ENCODE measurements at regions not wholly inside any gene's neighbourhood (a gene's known extent, or its start where the extent isn't known, plus 50 kb on each side); places are given as distances from the start of the nearest gene placed in this dataset.

- 41 to 55% (median 52%) methylated on average over 5 of the region's 5 CpGs for WGBS, 4 donors
- Histone ChIP-seq H3K27ac (no peak overlapping the region), H3K4me3 (no peak overlapping the region), H3K4me1 (no peaks in the 10 kb centered on the region), H3K9me3 (no peaks in the 10 kb centered on the region), H3K27me3 (no peaks in the 10 kb centered on the region), H3K36me3 (no peaks in the 10 kb centered on the region)
- TF ChIP-seq POLR2A (IDR thresholded peaks at IDR 0.05) (no peak), CTCF (IDR thresholded peaks at IDR 0.05) (no peak)
- DNase-seq (no peak), ATAC-seq (no peak)
- intact Hi-C loops (cut with DNase I), result no loop called here
These were observed 650.9 kb upstream of the TENM3 start for GRCh38 chr4:181592221-181592745.

GRCh38 chr4:181593703-181594102, 649.5 kb upstream of the TENM3 start:
- ATAC-seq, result no peak
- no peak overlapping the region for H3K27ac ChIP-seq
- no peaks in the 10 kb centered on the region for H3K27me3 ChIP-seq
- DNase-seq, result no peak
- H3K4me3 ChIP-seq, result no peak overlapping the region
- intact Hi-C loops (cut with DNase I), result no loop called here
- H3K9me3 ChIP-seq, result no peaks in the 10 kb centered on the region
- WGBS, 4 donors, result 47 to 59% (median 57%) methylated on average over 2 of the region's 2 CpGs
- H3K4me1 ChIP-seq, result no peaks in the 10 kb centered on the region
- no peaks in the 10 kb centered on the region for H3K36me3 ChIP-seq
- TF ChIP-seq CTCF (IDR thresholded peaks at IDR 0.05) (no peak), POLR2A (IDR thresholded peaks at IDR 0.05) (no peak)

GRCh38 chr4:181594188-181594587, 649.0 kb upstream of the TENM3 start:
- Histone ChIP-seq H3K9me3 (no peaks in the 10 kb centered on the region), H3K36me3 (no peaks in the 10 kb centered on the region), H3K27me3 (no peaks in the 10 kb centered on the region), H3K4me1 (no peaks in the 10 kb centered on the region), H3K4me3 (no peak overlapping the region), H3K27ac (no peak overlapping the region)
- no peak for DNase-seq
- ATAC-seq, result no peak
- TF ChIP-seq CTCF (IDR thresholded peaks at IDR 0.05) (no peak), POLR2A (IDR thresholded peaks at IDR 0.05) (no peak)
- intact Hi-C loops (cut with DNase I), result no loop called here

GRCh38 chr4:181595716-181596115, 647.5 kb upstream of the TENM3 start:
- WGBS, 4 donors, result 49 to 55% (median 51%) methylated on average over 5 of the region's 5 CpGs
- Histone ChIP-seq H3K9me3 (no peaks in the 10 kb centered on the region), H3K27ac (no peak overlapping the region), H3K4me1 (no peaks in the 10 kb centered on the region), H3K4me3 (no peak overlapping the region), H3K36me3 (no peaks in the 10 kb centered on the region), H3K27me3 (no peaks in the 10 kb centered on the region)
- no peak for DNase-seq
- intact Hi-C loops (cut with DNase I), result no loop called here
- TF ChIP-seq CTCF (IDR thresholded peaks at IDR 0.05), result no peak
- no peak for TF ChIP-seq POLR2A (IDR thresholded peaks at IDR 0.05)
- no peak for ATAC-seq

Measured in heart left ventricle (tissue), 16 donors.